Kidney (tissue), 13 donors: ENCODE measurements at regions not wholly inside any gene's neighbourhood (a gene's known extent, or its start where the extent isn't known, plus 50 kb on each side); places are given as distances from the start of the nearest gene placed in this dataset.

Experiments
- DNase-seq, 5 donors: peaks; one replicate each; pipeline ENCODE4 v3.0.0-alpha.2; 2013 to 2020
- FAIRE-seq: peaks from 2 replicates; lab custom pipeline; 2012; peaks lifted over from hg19 to GRCh38; lab: Jason Lieb, UNC
- H3K27ac ChIP-seq, 2 donors: one replicate each; pipeline ENCODE4 v1.7.0; 2013; ENCODE audit warnings: low read depth in 2 of 2, low read length in 2 of 2, inconsistent platforms in 1 of 2
- H3K27me3 ChIP-seq: one replicate; pipeline ENCODE4 v1.7.1; 2013; ENCODE audit warnings: low read length, inconsistent platforms; ENCODE audit not compliant: control insufficient read depth, insufficient read depth
- H3K36me3 ChIP-seq, 3 donors: one replicate each; pipeline versions ENCODE4 v1.7.0 to v1.7.1; 2013; ENCODE audit warnings: low read length in 3 of 3, control low read depth in 1 of 3, inconsistent platforms in 1 of 3; ENCODE audit not compliant: insufficient read depth in 3 of 3, control insufficient read depth in 2 of 3
- H3K4me1 ChIP-seq, 3 donors: one replicate each; pipeline versions ENCODE4 v1.7.0 to v1.7.1; 2013; ENCODE audit warnings: low read length in 3 of 3, inconsistent platforms in 1 of 3, low read depth in 1 of 3; ENCODE audit not compliant: control insufficient read depth in 2 of 3, insufficient read depth in 2 of 3
- H3K4me3 ChIP-seq, 3 donors: one replicate each; pipeline versions ENCODE4 v1.7.0 to v1.8.1; 2013; ENCODE audit warnings: low read length in 3 of 3, control low read depth in 1 of 3, inconsistent platforms in 1 of 3
- H3K9ac ChIP-seq, 3 donors: one replicate each; pipeline versions ENCODE4 v1.7.0 to v1.7.1; 2013; ENCODE audit warnings: low read length in 3 of 3, control low read depth in 1 of 3, inconsistent platforms in 1 of 3
- H3K9me3 ChIP-seq, 3 donors: one replicate each; pipeline versions ENCODE4 v1.7.0 to v1.7.1; 2013; ENCODE audit warnings: low read length in 3 of 3, control low read depth in 1 of 3, inconsistent platforms in 1 of 3; ENCODE audit not compliant: control insufficient read depth in 2 of 3, insufficient read depth in 1 of 3
- intact Hi-C: fragments of 100-400 bp; cut with DNase I; formaldehyde crosslinking; loops from one replicate; pipeline ENCODE4 v1.11.1; 2022
- TF ChIP-seq, protein P1 (sequence below): IDR thresholded peaks from 3 replicates; pipeline ENCODE4 v1.5.1; 2012; ENCODE audit warnings: mild to moderate bottlenecking, moderate library complexity, borderline replicate concordance; ENCODE audit not compliant: insufficient read depth; ENCODE audit errors: extremely low read depth
- donor health status: control.
- donor health status: control.
- donor health status: control.
- donor health status: control.
- donor health status: control.
- donor health status: DM: yes; HTN: yes; CAD: no.
- donor health status: Normal renal cell carcinoma (clear cell type).

DNA sequence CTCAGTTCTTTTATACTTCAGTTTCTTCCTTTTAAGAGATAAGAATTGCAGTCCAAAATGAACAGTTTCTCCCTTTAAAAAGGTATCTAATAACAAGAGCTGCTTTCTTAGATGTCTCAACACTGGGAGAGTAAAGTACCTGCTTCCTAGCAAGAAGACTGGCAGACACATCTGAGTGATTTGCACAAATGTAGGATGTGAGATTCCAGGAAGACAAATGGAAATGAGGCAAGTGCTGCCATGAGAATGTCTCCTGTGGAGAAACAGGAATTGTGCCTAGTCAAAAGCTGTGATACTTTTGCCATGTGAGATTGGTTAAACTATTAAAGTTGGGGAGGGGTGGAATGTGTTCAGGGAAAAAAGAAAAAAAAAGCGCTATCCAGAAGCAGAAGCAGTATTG lies 159.1 kb downstream of the HTR1A start:
- Histone ChIP-seq H3K36me3 (no peaks in the 10 kb centered on the region), H3K9me3 (no peaks in the 10 kb centered on the region), H3K9ac (no peak overlapping the region), H3K4me3 (no peak overlapping the region), H3K27ac (no peak overlapping the region), H3K27me3 (no peaks in the 10 kb centered on the region), H3K4me1 (no peaks in the 10 kb centered on the region)
- FAIRE-seq = no peak
- DNase-seq = no peak
- intact Hi-C loops = no loop called here
- TF ChIP-seq, protein P1, sequence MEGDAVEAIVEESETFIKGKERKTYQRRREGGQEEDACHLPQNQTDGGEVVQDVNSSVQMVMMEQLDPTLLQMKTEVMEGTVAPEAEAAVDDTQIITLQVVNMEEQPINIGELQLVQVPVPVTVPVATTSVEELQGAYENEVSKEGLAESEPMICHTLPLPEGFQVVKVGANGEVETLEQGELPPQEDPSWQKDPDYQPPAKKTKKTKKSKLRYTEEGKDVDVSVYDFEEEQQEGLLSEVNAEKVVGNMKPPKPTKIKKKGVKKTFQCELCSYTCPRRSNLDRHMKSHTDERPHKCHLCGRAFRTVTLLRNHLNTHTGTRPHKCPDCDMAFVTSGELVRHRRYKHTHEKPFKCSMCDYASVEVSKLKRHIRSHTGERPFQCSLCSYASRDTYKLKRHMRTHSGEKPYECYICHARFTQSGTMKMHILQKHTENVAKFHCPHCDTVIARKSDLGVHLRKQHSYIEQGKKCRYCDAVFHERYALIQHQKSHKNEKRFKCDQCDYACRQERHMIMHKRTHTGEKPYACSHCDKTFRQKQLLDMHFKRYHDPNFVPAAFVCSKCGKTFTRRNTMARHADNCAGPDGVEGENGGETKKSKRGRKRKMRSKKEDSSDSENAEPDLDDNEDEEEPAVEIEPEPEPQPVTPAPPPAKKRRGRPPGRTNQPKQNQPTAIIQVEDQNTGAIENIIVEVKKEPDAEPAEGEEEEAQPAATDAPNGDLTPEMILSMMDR = no peak

DNA sequence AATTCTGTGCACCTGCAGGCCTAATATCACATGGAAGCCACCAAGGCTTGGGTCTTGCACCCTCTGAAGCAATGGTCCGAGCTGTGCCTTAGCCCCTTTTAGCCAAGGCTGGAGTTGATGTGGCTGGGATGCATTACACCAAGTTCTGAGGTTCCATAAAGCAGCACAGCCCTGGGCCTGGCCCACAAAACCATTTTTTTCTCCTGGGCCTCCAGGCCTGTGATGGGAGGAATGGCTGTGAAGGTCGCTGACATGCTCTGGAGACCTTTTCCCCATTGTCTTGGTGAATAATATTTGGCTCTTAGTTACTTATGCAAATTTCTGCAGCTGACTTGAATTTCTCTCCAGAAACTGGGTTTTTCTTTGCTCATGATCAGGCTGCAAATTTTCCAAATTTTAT lies 167.3 kb downstream of the HTR1A start:
- Histone ChIP-seq H3K27me3 (no peaks in the 10 kb centered on the region), H3K27ac (no peak overlapping the region), H3K9ac (no peak overlapping the region), H3K4me1 (no peaks in the 10 kb centered on the region), H3K36me3 (no peaks in the 10 kb centered on the region), H3K4me3 (no peak overlapping the region), H3K9me3 (no peaks in the 10 kb centered on the region)
- TF ChIP-seq, protein P1 = no peak
- no peak for DNase-seq
- intact Hi-C loops = no loop called here
- FAIRE-seq = no peak

DNA sequence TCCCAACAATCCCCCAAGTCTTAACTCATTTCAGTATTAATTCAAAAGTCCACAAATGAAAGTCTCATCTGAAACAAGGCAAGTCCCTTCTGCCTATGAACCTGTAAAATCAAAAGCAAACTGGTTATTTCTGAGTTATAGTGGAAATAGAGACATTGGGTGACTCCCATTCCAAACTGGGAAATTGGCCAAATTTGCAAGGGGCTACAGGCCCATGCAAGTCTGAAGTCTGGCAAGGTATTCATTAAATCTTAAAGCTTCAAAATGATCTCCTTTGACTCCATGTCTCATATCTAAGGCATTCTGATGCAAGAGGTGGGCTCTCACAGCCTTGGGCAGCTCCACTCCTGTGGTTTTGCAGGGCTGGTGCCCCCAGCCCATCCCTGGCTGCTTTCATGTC lies 167.9 kb downstream of the HTR1A start:
- TF ChIP-seq, protein P1 = no peak
- intact Hi-C loops = no loop called here
- FAIRE-seq = no peak

DNA sequence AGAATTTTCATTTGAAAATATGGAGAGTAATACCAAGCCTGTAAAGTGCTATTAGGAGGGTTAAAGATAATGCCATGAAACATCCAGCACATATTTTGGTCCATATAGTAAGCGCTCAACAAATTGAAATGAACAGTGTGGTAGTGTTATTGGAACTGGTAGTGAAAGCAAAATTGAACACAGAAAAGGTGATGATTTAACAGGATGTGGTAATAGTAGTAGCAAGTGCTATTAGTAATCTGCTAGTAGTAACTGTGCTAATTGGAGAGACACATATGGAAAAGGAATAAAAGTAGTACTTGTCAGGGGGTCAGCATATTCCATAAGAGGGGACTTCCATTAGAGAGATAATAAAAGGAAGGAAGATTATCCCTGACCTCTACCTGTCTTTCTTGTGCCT lies 187.3 kb downstream of the HTR1A start:
- no peak overlapping the region for H3K27ac ChIP-seq
- TF ChIP-seq, protein P1 = no peak
- no peak overlapping the region for H3K9ac ChIP-seq
- H3K4me3 ChIP-seq = no peak overlapping the region
- no peaks in the 10 kb centered on the region for H3K9me3 ChIP-seq
- DNase-seq (no peak), FAIRE-seq (no peak)
- H3K4me1 ChIP-seq = no peaks in the 10 kb centered on the region
- H3K27me3 ChIP-seq = no peaks in the 10 kb centered on the region
- intact Hi-C loops = no loop called here
- H3K36me3 ChIP-seq = no peaks in the 10 kb centered on the region

More for the DNA sequence above, 167.9 kb downstream of the HTR1A start:
- no peak overlapping the region for H3K4me3 ChIP-seq
- H3K27ac ChIP-seq = no peak overlapping the region
- H3K9ac ChIP-seq = no peak overlapping the region
- H3K36me3 ChIP-seq = no peaks in the 10 kb centered on the region
- no peaks in the 10 kb centered on the region for H3K27me3 ChIP-seq
- no peaks in the 10 kb centered on the region for H3K4me1 ChIP-seq
- H3K9me3 ChIP-seq = no peaks in the 10 kb centered on the region
- DNase-seq = no peak
